MV-4-11 (cell line): ENCODE measurements at regions not wholly inside any gene's neighbourhood (a gene's known extent, or its start where the extent isn't known, plus 50 kb on each side); places are given as distances from the start of the nearest gene placed in this dataset.

Experiments
- DNase-seq: peaks from one replicate; lab custom pipeline; 2025; lab: John Stamatoyannopoulos, UW

DNA sequence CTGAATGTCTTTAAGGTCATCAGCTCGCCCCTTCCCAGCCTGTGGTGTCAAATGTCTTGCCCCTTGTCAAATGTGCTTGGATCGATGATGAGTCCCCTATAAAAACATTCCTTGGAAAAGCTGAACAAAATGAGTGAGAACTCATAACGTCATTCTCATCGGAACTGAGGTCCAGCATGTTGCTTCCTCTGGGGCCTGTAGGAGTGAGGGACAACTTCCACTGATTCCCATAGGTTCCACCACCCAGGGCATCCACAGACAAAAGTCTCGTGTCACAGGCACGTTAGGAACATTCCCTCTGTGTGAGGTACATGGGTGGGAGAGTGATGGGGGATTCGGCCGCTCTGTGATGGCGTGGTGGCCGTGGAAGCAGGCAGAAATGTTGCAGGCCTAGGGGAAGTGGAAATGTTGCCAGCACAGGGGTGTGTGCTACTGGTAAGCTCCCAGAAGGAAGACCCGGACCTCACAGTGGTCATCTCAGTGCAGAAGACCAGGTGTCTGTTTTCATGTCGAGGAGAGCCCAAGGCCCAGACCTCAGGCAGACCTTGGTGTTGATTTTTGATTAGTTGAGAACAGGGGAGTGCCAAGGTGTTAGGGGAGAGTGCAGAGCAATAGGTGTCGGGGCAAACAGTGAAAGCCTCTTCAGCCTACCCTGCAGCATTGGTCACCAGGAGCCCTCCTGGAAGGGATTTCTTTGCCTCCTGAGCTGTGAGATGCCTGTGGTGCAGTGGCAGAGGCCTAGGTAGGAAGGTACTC, 96.8 kb downstream of the SNRPN start:
- no peak for DNase-seq

DNA sequence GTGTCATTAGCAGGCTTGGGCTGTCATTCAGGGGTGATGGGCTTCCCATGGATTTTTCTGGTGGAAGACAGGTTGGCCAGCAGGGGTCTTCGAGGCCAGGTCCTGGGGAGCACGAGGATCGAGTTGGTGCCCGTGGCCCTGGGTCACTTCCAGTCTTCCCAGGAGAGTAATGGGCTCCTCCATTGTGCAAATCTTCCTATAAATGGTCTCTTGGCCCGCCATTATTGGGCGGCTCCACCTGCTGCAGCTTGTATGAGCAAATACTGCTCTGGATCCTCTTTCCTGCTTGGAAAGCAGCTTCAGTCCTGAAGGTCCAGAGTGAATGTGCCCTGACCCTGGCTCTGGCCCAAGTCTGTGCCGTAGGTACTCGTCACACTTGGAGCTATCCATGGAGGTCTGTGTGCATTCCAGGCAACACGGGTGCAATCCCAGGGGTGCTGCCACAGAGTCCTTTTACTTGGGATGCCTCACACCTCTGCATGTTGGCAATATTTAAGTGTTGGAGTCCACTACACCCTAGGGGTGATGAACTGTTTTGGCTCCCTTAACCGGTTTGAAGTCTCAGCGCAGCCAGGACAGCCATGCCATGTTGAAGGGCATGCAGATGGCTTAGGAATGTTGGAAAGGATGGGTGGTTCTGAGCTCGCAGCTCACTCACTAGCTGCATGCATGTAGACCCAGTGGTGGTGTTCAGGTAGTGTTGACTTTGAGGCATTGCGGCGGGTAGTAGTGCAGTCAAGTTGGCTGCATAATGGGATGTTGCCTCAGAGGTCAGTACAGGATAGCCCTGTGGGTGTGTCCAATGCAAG, 97.6 kb downstream of the SNRPN start:
- no peak for DNase-seq

DNA sequence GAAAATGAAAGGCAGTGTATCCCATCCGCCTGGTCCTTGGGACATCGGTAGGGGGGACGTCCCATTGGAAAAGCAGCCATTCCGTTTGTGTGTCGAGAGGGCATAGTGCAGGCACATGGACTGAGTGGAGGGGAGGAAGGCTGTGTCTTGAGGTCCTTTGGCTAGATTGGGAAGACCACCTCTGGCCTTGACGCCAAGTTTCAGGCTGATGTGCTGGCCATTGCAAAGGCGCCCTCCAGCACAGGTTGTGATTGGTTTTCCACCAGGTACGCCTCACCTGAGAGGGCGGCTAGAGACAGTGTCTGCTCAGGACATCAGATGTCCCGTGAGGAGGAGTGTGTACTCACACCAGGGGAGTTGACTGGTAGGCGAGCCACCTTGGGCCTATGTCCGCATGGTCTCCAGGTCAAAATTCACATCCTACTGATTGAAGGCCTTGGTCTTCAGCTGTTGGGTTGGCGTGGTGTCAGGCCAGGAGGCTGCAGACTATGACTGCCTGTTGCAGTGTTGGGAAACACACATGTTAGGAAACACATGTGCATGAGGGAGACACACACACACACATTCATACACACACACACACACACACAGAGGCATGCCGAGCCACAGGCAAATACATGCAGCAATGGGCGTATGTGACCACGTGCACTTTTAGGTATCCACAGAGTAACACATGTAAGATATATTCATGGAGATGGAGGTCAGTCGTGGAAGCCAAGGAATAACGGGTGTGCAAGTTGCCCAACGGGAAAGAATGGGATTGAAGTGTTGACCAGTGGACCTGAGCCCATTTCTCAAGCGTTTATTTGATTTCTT, 98.4 kb downstream of the SNRPN start:
- no peak for DNase-seq

DNA sequence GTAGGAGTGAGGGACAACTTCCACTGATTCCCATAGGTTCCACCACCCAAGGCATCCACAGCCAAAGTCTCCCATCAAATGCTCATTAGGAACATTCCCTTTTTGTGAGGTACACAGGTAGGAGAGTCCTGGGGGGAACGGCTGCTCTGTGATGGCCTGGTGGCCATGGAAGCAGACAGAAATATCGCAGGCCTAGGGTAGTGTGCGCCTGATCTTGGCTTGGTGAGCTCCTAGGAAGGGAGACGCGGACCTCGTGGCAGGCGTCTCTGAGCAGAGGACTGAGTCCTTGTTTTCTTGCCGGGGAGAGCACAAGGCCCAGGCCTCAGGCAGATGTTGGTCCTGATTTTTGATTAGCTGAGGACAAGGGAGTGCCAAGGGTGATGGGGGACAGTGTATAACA, 99.5 kb downstream of the SNRPN start:
- DNase-seq, result no peak

DNA sequence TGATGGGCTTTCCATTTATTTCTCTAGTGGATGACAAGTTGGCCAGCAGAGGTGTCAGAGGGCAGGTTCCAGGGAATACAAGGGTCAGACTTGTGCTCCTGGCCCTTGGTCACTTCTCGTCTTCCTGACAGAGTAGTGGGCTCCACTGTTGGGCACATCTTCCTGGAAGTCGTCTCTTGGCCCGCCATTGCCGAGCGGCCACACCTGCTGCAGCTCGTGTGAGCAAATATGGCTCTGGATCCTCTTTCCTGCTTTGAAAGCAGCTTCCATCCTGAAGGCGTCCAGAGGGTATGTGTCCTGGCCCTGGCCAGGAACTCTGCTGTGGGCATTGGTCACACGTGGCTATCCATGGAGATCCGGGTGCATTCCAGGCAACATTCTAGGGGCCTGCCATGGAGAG, 100.2 kb downstream of the SNRPN start:
- DNase-seq, result no peak

DNA sequence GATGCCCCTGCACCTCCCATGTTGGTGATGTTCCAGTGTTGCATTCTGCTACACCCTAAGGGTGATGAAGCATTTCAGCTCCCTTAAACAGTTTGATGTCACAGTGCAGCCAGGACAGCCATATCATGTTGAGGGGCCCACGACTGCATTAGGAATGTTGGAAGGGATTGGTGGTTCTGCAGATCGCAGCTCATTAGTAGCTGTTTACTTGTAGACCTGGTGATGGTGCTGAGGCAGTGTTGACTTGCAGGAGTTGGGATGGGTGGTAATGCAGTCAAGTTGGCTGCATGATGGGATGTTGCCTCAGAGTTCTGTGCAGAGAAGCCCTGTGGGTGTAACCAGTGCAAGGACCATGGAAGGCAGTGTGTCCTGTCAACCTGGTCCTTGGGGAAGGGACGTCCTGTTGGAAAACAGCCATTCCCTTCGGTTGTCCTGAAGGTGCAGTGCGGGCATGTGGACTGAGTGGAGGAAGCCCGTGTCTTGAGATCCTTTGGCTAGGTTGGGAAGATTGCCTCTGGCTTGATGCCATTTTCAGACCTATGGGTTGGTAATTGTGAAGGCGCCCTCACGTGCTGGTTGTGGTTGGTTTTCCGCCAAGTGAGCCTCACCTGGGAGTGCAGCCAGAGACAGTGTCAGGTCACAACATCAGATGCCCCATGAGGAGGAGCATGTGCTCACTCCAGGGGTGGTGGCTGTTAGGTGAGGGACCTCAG, 100.7 kb downstream of the SNRPN start:
- DNase-seq, result no peak

DNA sequence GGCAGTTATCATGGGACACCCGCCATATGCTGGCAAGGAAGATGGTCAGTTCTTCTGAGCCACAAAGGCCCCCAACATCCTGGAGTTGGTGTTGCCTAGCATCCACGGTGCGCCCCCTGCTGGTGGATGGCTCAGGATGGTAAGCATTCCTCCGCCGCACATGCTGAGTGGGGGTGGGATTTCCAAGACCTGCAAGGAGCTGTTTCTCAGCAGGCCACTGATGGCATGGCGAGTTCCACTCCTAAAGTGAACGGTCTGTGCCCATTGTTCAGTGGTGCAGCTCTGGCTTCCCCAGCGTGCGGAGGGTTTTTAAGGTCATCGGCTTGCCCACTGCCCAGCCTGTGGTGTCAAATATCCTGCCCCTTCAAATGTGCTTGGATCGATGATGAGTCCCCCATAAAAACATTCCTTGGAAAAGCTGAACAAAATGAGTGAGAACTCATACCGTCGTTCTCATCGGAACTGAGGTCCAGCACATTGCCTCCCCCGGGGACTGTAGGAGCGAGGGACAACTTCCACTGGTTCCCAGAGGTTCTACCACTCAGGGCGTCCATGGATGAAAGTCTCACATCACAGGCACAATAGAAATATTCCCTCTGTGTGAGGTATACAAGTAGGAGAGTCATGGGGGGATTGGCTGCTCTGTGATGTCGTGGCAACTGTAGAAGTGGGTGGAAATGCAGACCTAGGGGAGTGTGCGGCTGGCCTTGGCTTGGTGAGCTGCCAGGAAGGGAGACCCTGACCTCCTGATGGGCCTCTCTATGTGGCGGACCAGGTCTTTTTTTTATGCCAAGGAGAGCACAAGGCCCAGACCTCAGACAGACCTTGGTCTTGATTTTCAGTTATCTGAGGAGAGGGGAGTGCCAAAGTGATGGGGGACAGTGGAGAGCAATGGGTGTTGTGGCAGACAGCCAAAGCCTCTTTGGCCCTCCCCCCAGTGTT, 102.0 kb downstream of the SNRPN start:
- no peak for DNase-seq

DNA sequence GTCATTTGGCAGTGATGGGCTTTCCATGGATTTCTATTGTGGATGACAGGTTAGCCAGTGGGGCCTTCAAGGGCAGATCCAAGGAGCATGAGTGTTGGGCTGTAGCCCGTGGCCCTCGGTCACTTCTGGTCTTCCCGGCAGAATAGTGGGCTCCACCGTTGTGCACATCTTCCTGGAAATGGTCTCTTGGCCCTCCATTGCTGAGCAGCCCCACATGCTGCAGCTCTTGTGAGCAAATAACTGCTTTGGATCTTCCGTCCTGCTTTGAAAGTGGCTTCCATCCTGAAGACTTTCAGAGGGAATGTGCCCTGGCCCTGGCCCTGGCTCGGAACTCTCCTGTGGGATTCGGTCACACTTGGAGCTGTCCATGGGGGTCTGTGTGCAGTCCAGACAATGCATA, 102.8 kb downstream of the SNRPN start:
- DNase-seq, result no peak

DNA sequence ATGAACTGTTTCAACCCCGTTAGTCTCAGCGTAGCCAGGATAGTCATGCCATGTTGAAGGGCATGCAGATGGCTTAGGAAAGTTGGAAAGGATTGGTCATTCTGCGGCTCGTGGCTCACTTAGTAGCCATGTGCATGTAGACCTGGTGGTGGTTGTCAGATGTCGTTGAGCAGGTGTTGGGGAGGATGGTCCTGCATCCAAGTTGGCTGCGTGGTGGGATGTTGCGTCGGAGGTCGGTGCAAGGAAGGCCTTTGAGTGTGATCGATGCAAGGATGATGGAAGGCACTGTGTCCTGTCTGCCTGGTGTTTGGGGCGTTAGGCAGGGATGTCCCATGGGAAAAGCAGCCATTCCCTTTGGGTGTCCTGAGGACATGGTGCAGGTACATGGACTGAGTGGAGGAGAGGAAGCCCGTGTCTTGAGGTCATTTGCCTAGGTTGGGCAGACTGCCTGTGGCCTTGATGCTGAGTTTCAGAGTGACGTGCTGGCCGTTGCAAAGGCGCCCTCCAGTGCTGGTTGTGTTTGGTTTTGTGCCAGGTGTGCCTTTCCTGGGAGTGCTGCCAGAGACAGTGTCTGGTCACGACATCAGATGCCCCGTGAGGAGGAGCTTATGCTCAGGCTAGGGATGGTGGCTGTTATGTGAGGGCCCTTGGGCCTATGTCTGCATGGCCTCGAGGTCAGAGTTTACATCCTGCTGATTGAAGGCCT, 103.4 kb downstream of the SNRPN start:
- no peak for DNase-seq

DNA sequence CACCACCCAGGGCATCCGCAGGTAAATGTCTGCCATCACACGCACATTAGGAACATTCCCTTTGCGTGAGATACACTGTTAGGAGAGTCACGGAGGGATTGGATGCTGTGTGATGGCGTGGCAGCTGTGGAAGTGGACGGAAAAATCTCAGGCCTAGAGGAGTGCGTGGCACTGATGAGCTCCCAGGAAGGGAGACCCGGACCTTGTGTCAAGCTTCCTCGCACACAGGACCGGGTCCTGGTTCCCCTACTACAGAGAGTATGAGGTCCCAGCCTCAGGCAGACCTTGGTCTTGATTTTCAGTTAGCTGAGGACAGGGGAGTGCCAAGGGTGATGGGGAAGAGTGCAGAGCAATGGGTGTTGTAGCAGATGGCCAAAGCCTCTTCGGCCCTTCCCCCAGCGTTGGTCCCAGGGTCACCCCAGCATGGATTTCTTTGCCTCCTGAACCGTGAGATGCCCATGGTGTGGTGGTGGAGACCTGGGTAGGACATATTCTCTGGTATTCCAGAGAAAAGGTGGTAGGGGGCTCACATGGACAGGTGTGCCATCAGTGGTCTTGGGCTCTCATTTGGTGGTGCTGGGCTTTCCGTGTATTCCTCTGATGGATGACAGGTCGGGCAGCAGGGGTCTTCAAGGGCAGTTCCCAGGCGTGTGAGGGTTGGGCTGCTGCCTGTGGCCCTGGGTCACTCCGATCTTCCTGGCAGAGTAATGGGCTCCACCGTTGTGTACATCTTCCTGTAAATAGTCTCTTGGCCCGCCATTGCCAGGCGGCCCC, 105.1 kb downstream of the SNRPN start:
- no peak for DNase-seq

DNA sequence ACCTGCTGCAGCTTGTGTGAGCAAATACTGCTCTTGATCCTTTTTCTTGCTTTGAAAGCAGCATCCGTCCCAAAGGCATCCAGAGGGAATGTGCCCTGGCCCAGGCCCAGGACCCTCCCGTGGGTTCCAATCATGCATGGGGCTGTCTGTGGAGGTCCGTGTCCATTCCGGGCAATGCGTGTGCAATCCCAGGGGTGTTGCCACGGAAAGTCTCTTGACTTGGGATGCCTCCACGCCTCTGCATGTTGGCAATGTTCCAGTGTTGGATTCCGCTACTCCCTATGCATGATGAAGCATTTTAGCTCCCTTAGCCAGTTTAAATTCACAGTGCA, 105.7 kb downstream of the SNRPN start:
- no peak for DNase-seq

DNA sequence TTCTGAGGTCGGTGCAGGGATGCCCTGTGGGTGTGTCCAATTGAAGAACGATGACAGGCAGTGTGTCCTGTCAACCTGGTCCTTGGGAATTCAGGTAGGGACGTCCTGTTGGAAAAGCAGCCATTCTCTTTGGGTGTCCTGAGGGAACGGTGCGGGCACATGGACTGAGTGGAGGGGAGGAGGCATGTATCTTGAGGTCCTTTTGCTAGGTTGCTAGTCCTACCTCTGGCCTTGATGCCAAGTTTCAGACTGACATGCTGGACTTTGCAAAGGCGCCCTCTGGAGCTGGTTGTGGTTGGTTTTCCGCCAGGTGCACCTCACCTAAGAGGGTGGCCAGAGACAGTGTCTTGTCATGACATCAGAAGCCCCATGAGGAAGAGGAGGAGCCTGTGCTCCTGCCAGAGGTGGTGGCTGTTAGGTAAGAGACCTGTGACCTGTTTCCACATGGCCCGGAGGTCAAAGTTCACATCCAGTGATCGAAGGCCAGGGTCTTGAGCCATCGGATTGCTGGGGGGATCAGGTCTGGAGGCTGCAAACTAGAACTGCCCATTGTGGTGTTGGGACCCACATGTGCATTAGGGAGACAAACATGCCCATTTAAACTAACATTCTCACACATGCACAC, 106.3 kb downstream of the SNRPN start:
- no peak for DNase-seq

DNA sequence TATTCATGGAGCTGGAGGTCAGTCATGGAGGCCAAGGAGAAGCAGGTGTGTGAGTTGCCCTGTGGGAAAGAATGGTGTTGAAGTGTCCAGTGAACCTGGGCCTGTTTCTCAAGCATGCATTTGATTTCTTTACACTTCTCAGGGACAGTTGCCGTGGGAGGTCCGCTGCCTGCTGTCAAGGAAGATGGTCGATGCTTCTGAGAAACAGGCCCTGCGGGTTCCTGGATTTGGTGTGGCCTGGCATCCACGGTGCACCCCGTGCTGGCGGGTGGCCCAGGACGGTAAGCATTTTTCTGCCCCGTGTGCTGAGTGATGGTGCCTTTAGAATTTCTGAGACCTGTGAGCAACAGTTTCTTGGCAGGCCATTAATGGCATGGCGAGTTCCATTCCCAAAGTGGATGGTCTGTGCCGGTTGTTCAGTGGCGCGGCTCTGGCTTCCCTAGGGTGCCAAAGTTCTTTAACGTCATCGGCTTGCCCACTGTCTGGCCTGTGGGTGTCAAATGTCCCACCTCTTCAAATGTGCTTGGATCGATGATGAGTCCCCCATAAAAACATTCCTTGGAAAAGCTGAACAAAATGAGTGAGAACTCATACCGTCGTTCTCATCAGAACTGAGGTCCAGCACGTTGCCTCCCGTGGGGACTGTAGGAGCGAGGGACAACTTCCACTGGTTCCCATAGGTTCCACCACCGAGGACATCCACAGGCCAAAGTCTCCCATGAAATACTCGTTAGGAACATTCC, 107.2 kb downstream of the SNRPN start:
- no peak for DNase-seq

DNA sequence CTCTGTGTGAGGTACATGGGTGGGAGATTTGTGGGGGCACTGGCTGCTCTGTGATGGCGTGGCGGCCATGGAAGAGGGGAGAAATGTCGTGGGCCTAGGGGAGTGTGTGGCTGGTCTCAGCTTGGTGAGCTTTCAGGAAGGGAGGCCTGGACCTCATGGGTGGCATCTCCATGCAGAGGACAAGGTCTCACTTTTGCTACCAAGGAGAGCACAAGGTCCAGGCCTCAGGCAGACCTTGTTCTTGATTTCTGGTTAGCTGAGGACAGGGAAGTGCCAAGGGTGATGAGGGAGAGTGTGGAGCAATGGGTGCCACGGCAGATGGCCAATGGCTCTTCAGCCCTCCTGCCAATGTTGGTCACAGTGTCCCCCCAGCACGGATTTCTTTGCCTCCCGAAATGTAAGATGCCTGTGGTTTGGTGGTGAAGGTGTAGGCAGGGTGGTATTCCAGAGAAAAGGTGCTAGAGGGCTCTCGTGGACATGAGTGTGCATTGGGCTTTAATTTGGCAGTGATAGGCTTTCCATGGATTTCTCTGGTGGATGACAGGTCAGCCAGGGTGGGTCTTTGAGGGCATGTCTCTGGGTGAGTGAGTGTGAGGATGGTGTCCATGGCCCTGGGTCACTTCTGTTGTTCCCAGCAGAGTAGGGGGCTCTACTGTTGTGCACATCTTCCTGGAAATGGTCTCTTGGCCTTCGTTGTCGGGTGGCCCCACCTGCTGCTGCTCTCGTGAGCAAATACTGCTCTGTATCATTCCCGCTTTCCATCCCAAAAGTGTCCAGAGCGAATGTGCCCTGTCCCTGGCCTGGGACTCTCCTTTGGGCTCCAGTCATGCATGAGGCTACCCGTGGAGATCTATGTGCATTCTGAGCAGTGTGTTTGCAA, 108.0 kb downstream of the SNRPN start:
- no peak for DNase-seq

DNA sequence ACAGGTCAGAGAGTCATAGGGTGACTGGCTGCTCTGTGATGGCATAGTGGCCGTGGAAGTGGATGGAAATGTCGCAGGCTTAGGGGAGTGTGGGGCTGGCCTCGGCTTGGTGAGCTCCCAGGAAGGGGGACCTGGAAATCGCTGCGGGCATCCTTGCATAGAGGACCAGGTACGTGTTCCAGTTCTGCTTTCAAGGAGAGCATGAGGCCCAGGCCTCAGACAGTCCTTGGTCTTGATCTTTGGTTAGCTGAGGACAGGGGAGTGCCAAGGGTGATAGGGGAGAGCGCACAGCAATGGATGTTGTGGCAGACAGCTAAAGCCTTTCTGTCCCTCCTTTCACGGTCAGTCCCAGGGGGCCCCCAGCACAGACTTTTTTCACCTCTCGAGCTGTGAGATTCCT, 110.5 kb downstream of the SNRPN start:
- DNase-seq, result no peak

DNA sequence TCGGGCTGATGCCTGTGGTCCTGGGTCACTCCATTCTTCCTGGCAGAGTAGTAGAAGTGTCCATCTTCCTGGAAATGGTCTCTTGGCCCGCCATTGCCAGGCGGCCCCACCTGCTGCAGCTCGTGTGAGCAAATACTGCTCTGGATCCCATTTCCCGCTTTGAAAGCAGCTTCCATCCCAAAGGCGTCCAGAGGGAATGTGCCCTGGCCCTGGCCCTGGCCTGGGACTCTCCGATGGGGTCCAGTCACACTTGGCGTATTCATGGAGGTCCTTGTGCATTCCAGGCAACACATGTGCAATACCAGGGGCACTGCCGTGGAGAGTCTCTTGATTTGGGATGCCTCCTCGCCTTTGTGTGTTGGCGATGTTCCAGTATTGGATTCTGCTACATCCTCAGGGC, 111.1 kb downstream of the SNRPN start:
- DNase-seq, result no peak

DNA sequence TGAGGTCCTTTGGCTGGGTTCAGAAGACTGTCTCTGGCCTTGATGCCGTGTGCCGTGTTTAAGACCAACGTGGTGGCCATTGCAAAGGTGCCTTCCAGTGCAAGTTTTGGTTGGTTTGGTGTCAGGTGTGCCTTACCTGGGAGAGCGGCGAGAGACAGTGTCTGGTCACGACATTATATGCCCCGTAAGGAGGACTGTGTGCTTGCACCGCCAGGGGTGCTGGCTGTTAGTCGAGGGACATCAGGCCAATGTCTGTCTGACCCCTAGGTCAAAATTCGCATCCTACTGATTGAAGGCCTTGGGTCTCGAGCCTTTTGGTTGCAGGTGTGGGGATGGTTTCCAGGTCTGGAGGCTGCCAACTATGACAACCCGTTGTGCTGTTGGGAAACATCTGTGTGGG, 111.9 kb downstream of the SNRPN start:
- DNase-seq, result no peak
